Neutrophil (primary cell): ENCODE measurements at regions not wholly inside any gene's neighbourhood (a gene's known extent, or its start where the extent isn't known, plus 50 kb on each side); places are given as distances from the start of the nearest gene placed in this dataset.
"Not testable (repeated sequence)": the region's sequence is repeated elsewhere in the genome, so short reads cannot be mapped to it uniquely, and the experiment has no call there.

Experiments
- H3K27ac ChIP-seq: fragments of 200-600 bp; sonication (generic); 2 replicates; pipeline ENCODE4 v1.5.1; 2016; ENCODE audit warnings: mild to moderate bottlenecking, moderate library complexity
- H3K27me3 ChIP-seq: fragments of 200-600 bp; sonication (generic); 2 replicates; pipeline ENCODE4 v1.6.0; 2016; ENCODE audit warnings: mild to moderate bottlenecking
- H3K36me3 ChIP-seq: fragments of 200-600 bp; sonication (generic); 2 replicates; pipeline ENCODE4 v1.5.1; 2017
- H3K4me1 ChIP-seq, 2 experiments: fragments of 200-600 bp in 1 of 2; sonication (generic) in 1 of 2; 1 replicate in 1 of 2; 2 replicates in 1 of 2; pipeline versions ENCODE4 v1.5.1 to v1.6.1; 2013 to 2016; ENCODE audit warnings: low read depth in 1 of 2, low read length in 1 of 2, mild to moderate bottlenecking in 1 of 2, moderate library complexity in 1 of 2; ENCODE audit not compliant: control insufficient read depth in 1 of 2, insufficient read depth in 1 of 2
- H3K4me3 ChIP-seq, 2 experiments: fragments of 200-600 bp in 1 of 2; sonication (generic) in 1 of 2; 1 replicate in 1 of 2; 2 replicates in 1 of 2; pipeline ENCODE4 v1.5.1; 2013 to 2016; ENCODE audit warnings: low read depth in 1 of 2, low read length in 1 of 2, mild to moderate bottlenecking in 1 of 2, moderate library complexity in 1 of 2
- H3K9me3 ChIP-seq: fragments of 200-600 bp; sonication (generic); 2 replicates; pipeline ENCODE4 v1.5.1; 2016
- TF ChIP-seq, protein P1 (sequence below): fragments of 200-600 bp; sonication (generic); IDR thresholded peaks from 2 replicates; pipeline ENCODE4 v1.5.1; 2016; ENCODE audit warnings: antibody characterized with exemption

DNA sequence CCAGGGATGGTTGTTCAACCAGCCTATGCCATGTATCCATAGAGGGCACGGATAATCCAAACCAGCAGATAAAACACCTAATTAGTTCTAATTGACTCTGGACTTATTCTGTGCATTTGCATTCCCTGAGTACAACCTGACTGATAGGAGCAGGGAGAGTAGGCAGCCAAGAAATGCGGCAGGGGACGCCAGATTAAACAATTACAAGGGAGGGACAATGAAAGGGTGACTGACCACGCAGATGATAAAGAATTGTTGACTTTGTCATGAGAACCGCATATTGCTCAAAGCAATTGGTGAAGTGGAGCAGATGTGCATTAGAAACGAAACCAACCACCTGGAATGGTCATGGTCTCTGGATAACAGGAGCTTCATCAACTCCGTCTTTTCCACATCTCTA, 369.1 kb upstream of the FRG2C start:
- Histone ChIP-seq H3K27me3 (peaks cover 17% of the 10 kb centered on the region), H3K9me3 (no peaks in the 10 kb centered on the region), H3K36me3 (no peaks in the 10 kb centered on the region), H3K27ac (no peak overlapping the region), H3K4me1 (no peaks in the 10 kb centered on the region), H3K4me3 (no peak overlapping the region)
- TF ChIP-seq, protein P1, sequence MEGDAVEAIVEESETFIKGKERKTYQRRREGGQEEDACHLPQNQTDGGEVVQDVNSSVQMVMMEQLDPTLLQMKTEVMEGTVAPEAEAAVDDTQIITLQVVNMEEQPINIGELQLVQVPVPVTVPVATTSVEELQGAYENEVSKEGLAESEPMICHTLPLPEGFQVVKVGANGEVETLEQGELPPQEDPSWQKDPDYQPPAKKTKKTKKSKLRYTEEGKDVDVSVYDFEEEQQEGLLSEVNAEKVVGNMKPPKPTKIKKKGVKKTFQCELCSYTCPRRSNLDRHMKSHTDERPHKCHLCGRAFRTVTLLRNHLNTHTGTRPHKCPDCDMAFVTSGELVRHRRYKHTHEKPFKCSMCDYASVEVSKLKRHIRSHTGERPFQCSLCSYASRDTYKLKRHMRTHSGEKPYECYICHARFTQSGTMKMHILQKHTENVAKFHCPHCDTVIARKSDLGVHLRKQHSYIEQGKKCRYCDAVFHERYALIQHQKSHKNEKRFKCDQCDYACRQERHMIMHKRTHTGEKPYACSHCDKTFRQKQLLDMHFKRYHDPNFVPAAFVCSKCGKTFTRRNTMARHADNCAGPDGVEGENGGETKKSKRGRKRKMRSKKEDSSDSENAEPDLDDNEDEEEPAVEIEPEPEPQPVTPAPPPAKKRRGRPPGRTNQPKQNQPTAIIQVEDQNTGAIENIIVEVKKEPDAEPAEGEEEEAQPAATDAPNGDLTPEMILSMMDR: no peak

DNA sequence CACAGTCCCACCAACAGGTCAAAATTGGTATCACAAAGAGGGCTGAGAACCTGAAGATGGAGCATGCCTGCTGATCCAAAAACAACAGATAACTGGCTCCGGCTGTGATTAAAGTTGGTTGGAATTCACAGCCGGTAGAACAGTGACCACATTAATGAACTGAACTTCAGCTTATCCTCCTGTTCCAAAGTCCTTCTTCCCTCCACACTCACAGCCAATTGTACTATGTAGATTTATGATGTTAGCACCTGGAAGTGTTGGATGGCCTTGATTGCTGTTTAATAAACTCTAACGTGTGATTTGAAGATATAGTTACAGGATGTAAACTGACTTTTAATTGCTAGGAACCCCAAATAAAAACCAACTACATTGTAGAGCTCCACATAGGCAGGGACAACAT, 367.3 kb upstream of the FRG2C start:
- TF ChIP-seq, protein P1: no peak
- no peak overlapping the region for H3K27ac ChIP-seq

DNA sequence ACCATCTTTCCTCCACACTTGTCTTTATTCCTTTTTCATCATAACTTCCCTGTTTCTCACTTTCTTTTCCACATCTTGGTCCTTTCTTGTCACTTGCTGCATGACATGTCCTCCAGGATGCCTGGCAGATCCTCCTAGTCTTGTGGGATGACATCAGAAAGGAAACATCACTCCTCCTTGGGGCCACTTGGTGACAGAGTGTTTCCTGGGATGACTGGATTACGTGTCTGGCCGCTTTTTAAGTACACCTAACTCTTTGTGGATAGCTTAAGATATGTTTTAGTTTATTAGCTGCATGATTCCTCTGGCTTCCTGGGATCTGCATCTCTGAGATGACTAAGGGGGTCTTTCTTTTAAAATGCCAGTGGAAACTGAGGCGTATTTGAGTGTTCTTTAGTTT, 363.5 kb upstream of the FRG2C start:
- Histone ChIP-seq H3K4me3 (no peak overlapping the region), H3K36me3 (no peaks in the 10 kb centered on the region), H3K4me1 (no peaks in the 10 kb centered on the region), H3K27ac (no peak overlapping the region), H3K27me3 (peaks cover 18% of the 10 kb centered on the region), H3K9me3 (no peaks in the 10 kb centered on the region)
- TF ChIP-seq, protein P1: no peak

More for the DNA sequence above, 367.3 kb upstream of the FRG2C start:
- no peaks in the 10 kb centered on the region for H3K4me1 ChIP-seq
- no peaks in the 10 kb centered on the region for H3K9me3 ChIP-seq
- no peak overlapping the region for H3K4me3 ChIP-seq
- no peaks in the 10 kb centered on the region for H3K36me3 ChIP-seq
- peaks cover 22% of the 10 kb centered on the region for H3K27me3 ChIP-seq

DNA sequence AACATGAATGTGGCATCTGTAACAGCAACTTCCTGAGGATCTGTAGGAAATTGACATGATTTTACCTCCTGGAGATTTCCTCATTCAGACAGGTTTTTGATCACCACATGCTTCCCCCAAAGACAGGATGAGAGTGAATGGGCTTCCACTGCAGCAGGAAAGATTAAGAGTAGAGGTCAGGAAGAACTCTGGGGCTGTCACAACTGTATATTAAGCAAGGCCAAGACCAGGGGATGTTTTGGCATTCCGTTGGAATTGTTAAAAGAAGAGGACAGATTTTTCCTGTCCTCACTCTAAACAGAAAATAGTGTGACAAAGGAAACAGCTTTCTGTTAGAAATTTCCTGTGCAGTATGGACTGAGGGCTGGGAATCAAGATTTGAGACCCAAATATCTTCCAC, 363.1 kb upstream of the FRG2C start:
- not testable (repeated sequence) for H3K9me3 ChIP-seq, H3K27ac ChIP-seq, H3K4me3 ChIP-seq, H3K4me1 ChIP-seq, H3K36me3 ChIP-seq
- peaks cover 18% of the 10 kb centered on the region for H3K27me3 ChIP-seq

DNA sequence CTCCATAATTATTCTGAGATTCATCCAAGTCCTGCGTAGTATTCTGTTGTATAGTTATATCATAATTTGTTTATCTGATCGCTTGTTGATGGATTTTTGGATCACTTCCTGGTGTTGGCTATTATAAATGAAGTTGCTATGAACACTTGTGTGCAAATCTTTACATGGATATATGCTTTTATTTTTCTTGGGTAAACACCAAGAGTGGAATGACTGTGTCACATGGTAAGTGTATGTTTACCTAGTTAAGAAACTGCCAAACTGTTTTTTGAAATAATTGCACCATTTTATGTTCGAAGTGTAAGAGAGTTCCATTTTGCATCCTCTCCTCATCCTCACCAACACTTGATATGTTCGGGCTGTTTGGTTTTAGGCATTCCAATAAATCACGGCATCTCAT, 360.4 kb upstream of the FRG2C start:
- no peaks in the 10 kb centered on the region for H3K36me3 ChIP-seq
- TF ChIP-seq, protein P1: no peak
- peaks cover 19% of the 10 kb centered on the region for H3K27me3 ChIP-seq
- no peak overlapping the region for H3K4me3 ChIP-seq
- no peaks in the 10 kb centered on the region for H3K9me3 ChIP-seq
- no peak overlapping the region for H3K27ac ChIP-seq
- no peaks in the 10 kb centered on the region for H3K4me1 ChIP-seq

DNA sequence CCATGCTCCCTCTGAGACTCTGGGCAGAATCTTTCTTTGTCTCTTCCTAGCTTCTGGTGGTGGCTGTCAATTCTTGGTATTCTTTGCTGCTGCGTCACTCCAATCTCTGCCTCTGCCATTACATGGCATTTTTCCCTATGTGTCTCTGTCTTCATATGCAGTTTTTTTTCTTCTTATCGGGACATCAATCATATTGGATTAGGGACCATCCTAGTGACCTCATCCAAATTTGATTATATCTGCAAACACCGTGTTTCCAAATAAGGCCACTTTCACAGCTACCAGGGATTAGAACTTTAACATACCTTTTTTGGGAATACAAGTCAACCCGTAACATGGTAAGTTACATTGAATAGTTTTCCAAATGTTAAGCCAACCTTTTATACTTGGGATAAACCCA, 358.2 kb upstream of the FRG2C start:
- Histone ChIP-seq H3K36me3 (no peaks in the 10 kb centered on the region), H3K27ac (no peak overlapping the region), H3K4me1 (no peaks in the 10 kb centered on the region), H3K4me3 (no peak overlapping the region), H3K9me3 (no peaks in the 10 kb centered on the region), H3K27me3 (peaks cover 14% of the 10 kb centered on the region)
- TF ChIP-seq, protein P1: no peak

DNA sequence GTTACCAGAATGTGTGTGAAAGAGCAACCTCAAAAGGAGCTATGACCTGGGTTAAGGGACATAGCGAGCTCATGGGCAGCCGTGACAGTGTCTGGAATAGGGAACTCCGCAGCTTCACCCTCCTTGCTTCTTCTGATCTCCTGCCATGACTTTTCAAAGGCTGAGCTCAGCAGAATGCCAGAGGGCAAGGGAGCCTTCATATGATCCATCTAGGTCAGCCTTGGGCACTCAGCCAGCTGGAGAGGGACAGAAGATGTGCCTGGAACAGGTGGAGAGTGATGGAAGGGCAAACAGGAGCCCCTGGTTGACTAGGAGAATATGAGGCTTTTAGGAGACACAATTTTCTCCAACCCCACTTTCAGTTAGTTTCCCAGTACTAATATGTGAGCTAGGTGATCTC, 352.8 kb upstream of the FRG2C start:
- H3K36me3 ChIP-seq, H3K27me3 ChIP-seq, H3K27ac ChIP-seq, H3K9me3 ChIP-seq, H3K4me3 ChIP-seq, H3K4me1 ChIP-seq: not testable (repeated sequence)

DNA sequence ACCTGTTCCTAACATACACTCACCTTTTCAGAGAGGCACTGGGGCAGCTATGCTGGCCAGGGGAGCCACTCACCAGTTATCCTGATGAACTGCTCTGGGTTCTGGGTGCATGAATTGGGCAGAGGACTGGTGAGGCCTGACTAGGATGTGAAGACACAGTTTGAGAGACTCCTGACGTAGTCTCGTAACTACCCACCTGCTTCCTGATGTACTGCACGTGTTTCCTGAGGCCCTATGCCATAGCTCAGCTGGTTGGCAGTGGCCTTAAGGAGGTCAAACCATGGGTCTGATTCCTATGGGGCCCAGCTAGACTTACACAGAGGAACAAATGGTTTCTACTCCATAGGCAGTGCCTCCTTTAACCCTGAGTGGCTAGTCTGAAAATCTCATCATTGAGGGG, 351.7 kb upstream of the FRG2C start:
- peaks cover 8 to 16% of the 10 kb centered on the region in 2 experiments for H3K4me1 ChIP-seq
- H3K27ac ChIP-seq, H3K27me3 ChIP-seq, H3K9me3 ChIP-seq, H3K4me3 ChIP-seq, H3K36me3 ChIP-seq: not testable (repeated sequence)

DNA sequence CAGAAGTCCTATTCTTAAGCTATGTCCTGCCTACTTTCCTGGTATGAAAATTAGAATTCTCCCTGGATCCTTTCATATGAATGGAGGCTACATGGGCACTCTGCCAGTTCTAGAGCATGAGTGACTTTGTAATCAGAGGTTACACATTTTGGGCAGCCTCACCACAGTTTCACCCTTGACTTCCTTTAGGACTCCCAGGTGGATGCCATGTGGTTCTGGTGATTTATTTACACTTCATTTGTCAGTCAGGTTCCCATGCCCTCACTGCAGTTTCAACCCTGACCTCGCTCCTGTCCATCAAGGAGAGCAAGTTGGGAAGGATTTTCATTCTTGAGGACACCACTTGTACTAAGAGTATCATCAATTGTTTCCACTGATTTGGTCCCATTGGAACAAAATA, 344.4 kb upstream of the FRG2C start:
- H3K27ac ChIP-seq, H3K4me3 ChIP-seq, H3K27me3 ChIP-seq, H3K9me3 ChIP-seq, H3K36me3 ChIP-seq: not testable (repeated sequence)
- H3K4me1 ChIP-seq: peaks cover 40 to 71% of the 10 kb centered on the region in 2 experiments
